SK-N-SH (cell line): ENCODE measurements at regions not wholly inside any gene's neighbourhood (a gene's known extent, or its start where the extent isn't known, plus 50 kb on each side); places are given as distances from the start of the nearest gene placed in this dataset.

Source experiments
- CTCF ChIA-PET: fragments of 300-600, 350-600 bp; formaldehyde crosslinking; extraction: SDS; loops from one replicate; lab custom pipeline; 2021; lab: Yijun Ruan, JAX
- POLR2A ChIA-PET: fragments of 350-600 bp; sonication (Branson Sonifier 250); formaldehyde crosslinking; extraction: SDS; loops from one replicate; lab custom pipeline; 2020; ENCODE audit warnings: antibody characterized with exemption, inconsistent platforms; lab: Yijun Ruan, JAX
- DNase-seq: peaks from one replicate; pipeline ENCODE4 v3.0.0; 2012
- H2AFZ ChIP-seq: fragments of 200-600 bp; sonication (generic); 2 replicates; pipeline ENCODE4 v1.8.1; 2016; ENCODE audit warnings: antibody characterized with exemption, mild to moderate bottlenecking, low read depth
- H3F3A ChIP-seq: fragments of 200-600 bp; sonication (generic); replicated peaks from 2 replicates; pipeline ENCODE3; 2016; ENCODE audit warnings: antibody characterized with exemption, mild to moderate bottlenecking; ENCODE audit not compliant: insufficient read depth
- H3K27ac ChIP-seq, 2 experiments: fragments of 200-500 bp in 1 of 2; fragments of 200-600 bp in 1 of 2; sonication (Bioruptor generic) in 1 of 2; sonication (generic), shearing (Covaris generic) in 1 of 2; 2 replicates each; pipeline versions ENCODE4 v1.5.1 to v1.6.1; 2014 to 2016; ENCODE audit warnings: low read depth in 2 of 2, inconsistent platforms in 1 of 2, low read length in 1 of 2, mild to moderate bottlenecking in 1 of 2, mixed read lengths in 1 of 2
- H3K27me3 ChIP-seq: fragments of 200-600 bp; sonication (generic), shearing (Covaris generic); 2 replicates; pipeline ENCODE4 v1.6.1; 2016; ENCODE audit warnings: mixed run types; ENCODE audit not compliant: insufficient read depth
- H3K36me3 ChIP-seq, 2 experiments: fragments of 200-500 bp in 1 of 2; fragments of 200-600 bp in 1 of 2; sonication (Bioruptor generic) in 1 of 2; sonication (generic) in 1 of 2; replicated peaks in 1 of 2; 2 replicates each; pipeline versions ENCODE3 to v1.5.1; 2014 to 2016; ENCODE audit warnings: low read length in 1 of 2, mild to moderate bottlenecking in 1 of 2; ENCODE audit not compliant: insufficient read depth in 2 of 2, control insufficient read depth in 1 of 2
- H3K4me1 ChIP-seq, 2 experiments: fragments of 200-500 bp in 1 of 2; fragments of 200-600 bp in 1 of 2; sonication (Bioruptor generic) in 1 of 2; sonication (generic), shearing (Covaris generic) in 1 of 2; 2 replicates each; pipeline versions ENCODE4 v1.5.1 to v1.6.1; 2014 to 2016; ENCODE audit warnings: low read depth in 1 of 2, low read length in 1 of 2, mixed run types in 1 of 2; ENCODE audit not compliant: insufficient read depth in 2 of 2, control insufficient read depth in 1 of 2
- H3K4me2 ChIP-seq: fragments of 200-600 bp; sonication (generic), shearing (Covaris generic); 2 replicates; pipeline ENCODE4 v1.6.1; 2017; ENCODE audit warnings: mixed run types
- H3K4me3 ChIP-seq, 2 experiments: fragments of 200-500 bp in 1 of 2; fragments of 200-600 bp in 1 of 2; sonication (Bioruptor generic) in 1 of 2; sonication (generic), shearing (Covaris generic) in 1 of 2; 2 replicates each; pipeline versions ENCODE4 v1.5.1 to v1.8.1; 2014 to 2016; ENCODE audit warnings: low read depth in 2 of 2, inconsistent platforms in 1 of 2, low read length in 1 of 2, mild to moderate bottlenecking in 1 of 2, mixed read lengths in 1 of 2, moderate library complexity in 1 of 2
- H3K79me2 ChIP-seq: fragments of 200-600 bp; sonication (generic); 2 replicates; pipeline ENCODE4 v1.8.1; 2017; ENCODE audit warnings: mild to moderate bottlenecking; ENCODE audit not compliant: insufficient read depth
- H3K9ac ChIP-seq: fragments of 200-600 bp; sonication (generic); 2 replicates; pipeline ENCODE4 v1.6.1; 2017; ENCODE audit warnings: mixed run types
- H3K9me2 ChIP-seq: fragments of 200-600 bp; sonication (generic); 2 replicates; pipeline ENCODE4 v1.6.1; 2017; ENCODE audit warnings: mixed run types
- H3K9me3 ChIP-seq: fragments of 200-600 bp; sonication (generic); 2 replicates; pipeline ENCODE4 v1.6.1; 2017; ENCODE audit warnings: mixed run types, mild to moderate bottlenecking, moderate library complexity
- H4K20me1 ChIP-seq: fragments of 200-600 bp; sonication (generic); 2 replicates; pipeline ENCODE4 v1.6.1; 2017; ENCODE audit warnings: mild to moderate bottlenecking, mixed run types; ENCODE audit not compliant: insufficient read depth
- CHD2 ChIP-seq: fragments of 150-350 bp; IDR thresholded peaks from 2 replicates; pipeline ENCODE4 v1.6.1; 2018; ENCODE audit warnings: low read length; ENCODE audit not compliant: partially characterized antibody
- CTCF ChIP-seq: fragments of 200-600 bp; sonication (generic); IDR thresholded peaks from 2 replicates; pipeline ENCODE4 v1.6.1; 2017; ENCODE audit warnings: antibody characterized with exemption, mild to moderate bottlenecking, moderate library complexity
- ELF1 ChIP-seq: IDR thresholded peaks from 2 replicates; pipeline ENCODE4 v1.4.0; 2012
- FOXJ3 ChIP-seq: sonication (generic); formaldehyde crosslinking; IDR thresholded peaks from 2 replicates; pipeline ENCODE4 v1.5.1; 2020; ENCODE audit warnings: mild to moderate bottlenecking, missing genetic modification reagents
- GABPA ChIP-seq: IDR thresholded peaks from 2 replicates; pipeline ENCODE4 v1.4.0; 2012; ENCODE audit warnings: low read depth, mild to moderate bottlenecking
- JUND ChIP-seq: IDR thresholded peaks from 2 replicates; pipeline ENCODE4 v1.4.0; 2012
- MXI1 ChIP-seq: IDR thresholded peaks from 2 replicates; pipeline ENCODE4 v1.6.1; 2012; ENCODE audit warnings: mild to moderate bottlenecking, low read depth, low read length, improper control_type of control experiment
- PBX3 ChIP-seq: IDR thresholded peaks from 2 replicates; pipeline ENCODE4; 2012
- RAD21 ChIP-seq: IDR thresholded peaks from 2 replicates; pipeline ENCODE4 v1.6.1; 2012; ENCODE audit warnings: mild to moderate bottlenecking, low read length
- RFX5 ChIP-seq: IDR thresholded peaks from 2 replicates; pipeline ENCODE4 v1.6.1; 2012; ENCODE audit warnings: mild to moderate bottlenecking, improper control_type of control experiment, low read length
- SMC3 ChIP-seq: IDR thresholded peaks from 2 replicates; pipeline ENCODE4 v1.6.1; 2012; ENCODE audit warnings: low read depth, low read length, improper control_type of control experiment
- TCF12 ChIP-seq: IDR thresholded peaks from 2 replicates; pipeline ENCODE4 v1.4.0; 2012
- YY1 ChIP-seq: IDR thresholded peaks from 2 replicates; pipeline ENCODE4 v1.4.0; 2012; ENCODE audit warnings: low read depth, mild to moderate bottlenecking
- WGBS: methylation state at CpG from one replicate; pipeline ENCODE4 v1.1.6; 2017; ENCODE audit warnings: low lambda C conversion rate; 5-methylcytosine and 5-hydroxymethylcytosine counted together

- no peak for TF ChIP-seq CHD2
- TF ChIP-seq TCF12 = no peak
- TF ChIP-seq GABPA = no peak
- Histone ChIP-seq H3K9ac (no peak overlapping the region), H3K4me1 (no peaks in the 10 kb centered on the region), H3K36me3 (no peaks in the 10 kb centered on the region), H3F3A (no peaks in the 10 kb centered on the region), H3K27me3 (no peaks in the 10 kb centered on the region), H3K27ac (no peak overlapping the region), H3K4me2 (no peak overlapping the region), H3K79me2 (no peaks in the 10 kb centered on the region), H3K4me3 (no peak overlapping the region), H2AFZ (no peak overlapping the region), H3K9me3 (no peaks in the 10 kb centered on the region), H3K9me2 (no peaks in the 10 kb centered on the region), H4K20me1 (no peaks in the 10 kb centered on the region)
- 11% methylated on average over 3 of the region's 3 CpGs for WGBS
- no peak for DNase-seq
- ChIA-PET POLR2A (no interaction called here), CTCF (interaction anchor here (6.4 kb wide), 1 partner anchor 9 kb away, joined by 39 read pairs; no protein-coding TSS in a partner anchor)
These were observed 129.8 kb upstream of the ZFP64 start for GRCh38 chr20:52321396-52321795.

- POLR2A ChIA-PET = no interaction called here
- no peak for TF ChIP-seq YY1
- TF ChIP-seq MXI1 = no peak
- no peak for TF ChIP-seq RFX5
- Histone ChIP-seq H3K9me3 (no peaks in the 10 kb centered on the region), H3K9ac (no peak overlapping the region), H3K36me3 (no peaks in the 10 kb centered on the region), H3K4me1 (no peaks in the 10 kb centered on the region; a peak in 1 of 4 replicates), H3K27me3 (no peaks in the 10 kb centered on the region), H2AFZ (no peak overlapping the region), H3K9me2 (no peaks in the 10 kb centered on the region), H3K27ac (no peak overlapping the region), H3K79me2 (no peaks in the 10 kb centered on the region), H3K4me2 (no peak overlapping the region), H4K20me1 (no peaks in the 10 kb centered on the region), H3K4me3 (no peak overlapping the region), H3F3A (no peaks in the 10 kb centered on the region)
- no peak for DNase-seq
- CTCF ChIA-PET = no interaction called here
- 20% methylated on average over 6 of the region's 6 CpGs for WGBS
These were observed 127.1 kb upstream of the ZFP64 start for GRCh38 chr20:52318651-52319050.

- TF ChIP-seq JUND = no peak
- no peak for TF ChIP-seq ELF1
- peak; percentile 36 for TF ChIP-seq CTCF
- no peak for TF ChIP-seq PBX3
- TF ChIP-seq RAD21 = peak; percentile 89
- TF ChIP-seq TCF12 = no peak
- TF ChIP-seq FOXJ3 (CRISPR knock-in tag) = no peak
- peak; percentile 73 for TF ChIP-seq SMC3
- TF ChIP-seq CHD2 = peak; percentile 24
- Histone ChIP-seq H3K27ac (no peak overlapping the region), H3K9ac (no peak overlapping the region), H4K20me1 (no peaks in the 10 kb centered on the region), H3K79me2 (no peaks in the 10 kb centered on the region), H3K9me2 (no peaks in the 10 kb centered on the region), H3K9me3 (no peaks in the 10 kb centered on the region), H3F3A (no peaks in the 10 kb centered on the region), H3K4me3 (peak overlapping the region in 1 of 2 experiments; percentile 24; a peak in 1 of 4 replicates), H3K36me3 (no peaks in the 10 kb centered on the region), H3K27me3 (no peaks in the 10 kb centered on the region), H2AFZ (no peak overlapping the region), H3K4me2 (no peak overlapping the region), H3K4me1 (peaks cover 0 to 4% of the 10 kb centered on the region in 2 experiments; a peak in 2 of 4 replicates)
- DNase-seq = peak; percentile 52
- 30% methylated on average over 16 of the region's 16 CpGs for WGBS
- CTCF ChIA-PET = interaction anchor here (0.5 to 6.3 kb wide), 48 partner anchors 10 to 1629 kb away, joined by 3 to 109 read pairs (median 4); no protein-coding TSS in a partner anchor
- POLR2A ChIA-PET = interaction anchor here (0.8 to 1.4 kb wide), 3 partner anchors 452 to 1234 kb away, joined by 3 to 4 read pairs (median 3); no protein-coding TSS in a partner anchor
These were observed 121.9 kb upstream of the ZFP64 start for GRCh38 chr20:52313341-52313963.
